B cell (primary cell): ENCODE measurements at regions not wholly inside any gene's neighbourhood (a gene's known extent, or its start where the extent isn't known, plus 50 kb on each side); places are given as distances from the start of the nearest gene placed in this dataset.

Experiments used
- EZH2 ChIP-seq: IDR thresholded peaks from 2 replicates; pipeline ENCODE4 v1.6.1; 2012; ENCODE audit warnings: borderline replicate concordance, low read depth, mild to moderate bottlenecking, moderate library complexity, low read length; ENCODE audit not compliant: insufficient read depth, poor library complexity, severe bottlenecking
- TF ChIP-seq, protein P1 (sequence below): fragments of 200-600 bp; IDR thresholded peaks from one replicate; pipeline ENCODE4 v1.8.0; 2022; ENCODE audit warnings: antibody characterized with exemption, mild to moderate bottlenecking

- TF ChIP-seq, protein P1, sequence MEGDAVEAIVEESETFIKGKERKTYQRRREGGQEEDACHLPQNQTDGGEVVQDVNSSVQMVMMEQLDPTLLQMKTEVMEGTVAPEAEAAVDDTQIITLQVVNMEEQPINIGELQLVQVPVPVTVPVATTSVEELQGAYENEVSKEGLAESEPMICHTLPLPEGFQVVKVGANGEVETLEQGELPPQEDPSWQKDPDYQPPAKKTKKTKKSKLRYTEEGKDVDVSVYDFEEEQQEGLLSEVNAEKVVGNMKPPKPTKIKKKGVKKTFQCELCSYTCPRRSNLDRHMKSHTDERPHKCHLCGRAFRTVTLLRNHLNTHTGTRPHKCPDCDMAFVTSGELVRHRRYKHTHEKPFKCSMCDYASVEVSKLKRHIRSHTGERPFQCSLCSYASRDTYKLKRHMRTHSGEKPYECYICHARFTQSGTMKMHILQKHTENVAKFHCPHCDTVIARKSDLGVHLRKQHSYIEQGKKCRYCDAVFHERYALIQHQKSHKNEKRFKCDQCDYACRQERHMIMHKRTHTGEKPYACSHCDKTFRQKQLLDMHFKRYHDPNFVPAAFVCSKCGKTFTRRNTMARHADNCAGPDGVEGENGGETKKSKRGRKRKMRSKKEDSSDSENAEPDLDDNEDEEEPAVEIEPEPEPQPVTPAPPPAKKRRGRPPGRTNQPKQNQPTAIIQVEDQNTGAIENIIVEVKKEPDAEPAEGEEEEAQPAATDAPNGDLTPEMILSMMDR = no peak
- no peak for TF ChIP-seq EZH2
These were observed 81.9 kb upstream of the PGR start for GRCh38 chr11:101211407-101211975.
